ENCODE measurements at regions not wholly inside any gene's neighbourhood (a gene's known extent, or its start where the extent isn't known, plus 50 kb on each side); places are given as distances from the start of the nearest gene placed in this dataset.

- no peak for DNase-seq (ENCODE audit: low spot score)
Measured at GRCh38 chr5:159385536-159385935, 55.2 kb upstream of the IL12B start.

- no peak for DNase-seq (ENCODE audit: low spot score)
Measured at GRCh38 chr5:159386028-159386711, 55.9 kb upstream of the IL12B start.

- DNase-seq (ENCODE audit: low spot score) = no peak
Measured at GRCh38 chr5:159392871-159393270, 62.6 kb upstream of the IL12B start.

- DNase-seq (ENCODE audit: low spot score) = no peak
Measured at GRCh38 chr5:159393854-159394274, 63.6 kb upstream of the IL12B start.

GRCh38 chr5:159395202-159395601 lies 64.9 kb upstream of the IL12B start:
- DNase-seq (ENCODE audit: low spot score) = no peak

DNA sequence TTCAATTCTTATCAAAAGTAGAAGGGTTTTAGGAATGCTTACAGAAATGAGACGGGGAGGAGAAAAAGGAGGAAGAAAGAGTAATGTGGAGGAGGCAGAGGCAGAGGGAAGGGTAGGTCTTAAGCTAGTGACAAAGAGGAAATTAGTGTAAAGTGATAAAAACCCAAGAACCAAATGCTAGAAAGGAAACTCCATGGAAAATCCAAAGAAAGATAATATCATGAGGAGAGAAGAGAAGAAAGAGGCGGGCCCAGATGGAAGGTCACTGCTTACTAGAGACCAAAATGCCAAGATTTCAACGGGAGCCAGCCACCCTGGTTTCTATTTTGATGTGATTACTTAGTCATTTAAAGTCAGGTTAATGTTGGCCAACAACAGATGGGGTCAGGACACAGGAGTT lies 68.6 kb upstream of the IL12B start:
- no peak for DNase-seq (ENCODE audit: low spot score)

GRCh38 chr5:159400476-159400875 lies 70.2 kb upstream of the IL12B start:
- DNase-seq (ENCODE audit: low spot score) = no peak

GRCh38 chr5:159402311-159402710 lies 72.0 kb upstream of the IL12B start:
- no peak for DNase-seq (ENCODE audit: low spot score)

- DNase-seq (ENCODE audit: low spot score) = no peak
Measured at GRCh38 chr5:159402856-159403255, 72.6 kb upstream of the IL12B start.

GRCh38 chr5:159403906-159404681 lies 73.8 kb upstream of the IL12B start:
- no peak for DNase-seq (ENCODE audit: low spot score)

DNA sequence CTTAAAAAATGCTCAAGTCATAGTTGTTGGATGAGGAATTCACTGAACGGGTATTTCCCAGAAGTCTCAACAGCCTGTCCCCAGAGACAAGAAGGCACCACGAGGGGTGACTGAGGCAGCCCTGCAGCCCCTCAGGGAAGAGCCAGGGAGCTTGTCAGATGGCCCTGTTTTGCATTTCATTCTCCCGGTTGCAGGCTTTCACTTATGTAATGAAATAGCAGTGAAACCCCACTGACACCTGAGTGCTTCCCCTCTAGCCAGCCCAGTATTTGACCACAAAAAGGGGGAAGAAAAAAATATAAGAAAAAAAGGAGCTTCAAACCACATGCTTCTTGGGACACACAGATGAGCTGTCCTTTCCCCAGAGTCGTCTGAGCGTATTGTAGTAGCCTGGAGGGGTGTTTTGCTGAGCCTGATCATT lies 75.3 kb upstream of the IL12B start:
- DNase-seq (ENCODE audit: low spot score) = no peak

DNA sequence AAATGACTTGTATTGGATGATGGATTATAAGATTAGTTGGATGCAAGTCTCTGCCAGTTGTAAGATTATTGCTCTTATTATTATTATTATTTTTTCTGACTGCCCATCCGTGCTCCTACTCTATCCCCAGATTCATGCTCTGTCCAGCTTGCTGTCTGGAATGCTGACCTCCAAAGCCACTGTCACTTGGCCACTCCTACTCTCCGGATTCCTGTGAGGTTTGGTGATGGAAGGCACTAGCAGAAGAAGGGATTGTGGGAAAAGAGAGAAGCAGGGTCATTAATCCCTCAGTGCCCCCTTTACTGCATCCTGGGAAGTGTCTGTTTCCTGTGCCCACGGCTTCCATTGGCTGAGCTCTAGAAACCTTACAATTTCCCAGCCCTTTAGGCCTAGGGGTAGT lies 76.3 kb upstream of the IL12B start:
- DNase-seq (ENCODE audit: low spot score) = no peak

- DNase-seq (ENCODE audit: low spot score) = no peak
Measured at GRCh38 chr5:159409801-159410200, 79.5 kb upstream of the IL12B start.

DNA sequence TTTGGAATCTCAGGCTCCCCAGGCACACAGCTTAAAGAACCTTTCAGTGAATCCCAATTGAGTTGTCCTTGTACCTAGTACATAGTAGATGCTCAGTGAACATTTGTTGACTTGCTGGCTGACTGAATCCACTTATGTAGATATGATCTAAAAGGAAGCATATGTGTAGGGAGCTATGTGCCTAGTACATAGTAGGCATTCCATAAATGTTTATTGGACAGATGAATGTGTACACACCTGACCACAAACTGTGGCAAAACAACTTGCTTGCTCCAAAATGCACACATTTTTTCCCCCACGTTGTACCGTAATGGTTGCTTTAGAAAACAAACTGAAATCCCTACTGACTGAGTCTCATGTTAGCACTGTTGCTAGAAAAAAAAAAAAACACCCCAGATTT lies 80.2 kb upstream of the IL12B start:
- no peak for DNase-seq (ENCODE audit: low spot score)

GRCh38 chr5:159411115-159411514 lies 80.8 kb upstream of the IL12B start:
- no peak for DNase-seq (ENCODE audit: low spot score)

GRCh38 chr5:159412284-159413046 lies 82.2 kb upstream of the IL12B start:
- peak; percentile 75 for DNase-seq (ENCODE audit: low spot score)

DNA sequence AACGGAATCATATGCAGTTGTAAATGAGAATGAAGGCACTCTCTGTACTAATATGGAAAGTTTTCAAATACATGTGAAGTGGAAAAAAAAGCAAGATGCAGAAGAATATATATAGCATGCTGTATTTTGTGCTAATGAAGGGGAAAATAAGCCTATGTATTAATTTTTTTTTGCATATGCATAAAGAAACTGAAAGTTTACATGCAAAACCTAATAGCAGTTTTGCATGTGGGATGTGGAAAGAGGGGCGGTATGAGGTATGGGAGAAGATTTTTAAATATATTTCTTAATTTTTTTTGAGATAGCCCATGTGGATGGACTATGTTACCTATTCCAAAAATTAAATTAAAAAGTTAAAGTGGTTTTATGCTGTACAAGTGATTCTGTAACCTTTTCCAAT lies 83.7 kb upstream of the IL12B start:
- DNase-seq (ENCODE audit: low spot score) = no peak

DNA sequence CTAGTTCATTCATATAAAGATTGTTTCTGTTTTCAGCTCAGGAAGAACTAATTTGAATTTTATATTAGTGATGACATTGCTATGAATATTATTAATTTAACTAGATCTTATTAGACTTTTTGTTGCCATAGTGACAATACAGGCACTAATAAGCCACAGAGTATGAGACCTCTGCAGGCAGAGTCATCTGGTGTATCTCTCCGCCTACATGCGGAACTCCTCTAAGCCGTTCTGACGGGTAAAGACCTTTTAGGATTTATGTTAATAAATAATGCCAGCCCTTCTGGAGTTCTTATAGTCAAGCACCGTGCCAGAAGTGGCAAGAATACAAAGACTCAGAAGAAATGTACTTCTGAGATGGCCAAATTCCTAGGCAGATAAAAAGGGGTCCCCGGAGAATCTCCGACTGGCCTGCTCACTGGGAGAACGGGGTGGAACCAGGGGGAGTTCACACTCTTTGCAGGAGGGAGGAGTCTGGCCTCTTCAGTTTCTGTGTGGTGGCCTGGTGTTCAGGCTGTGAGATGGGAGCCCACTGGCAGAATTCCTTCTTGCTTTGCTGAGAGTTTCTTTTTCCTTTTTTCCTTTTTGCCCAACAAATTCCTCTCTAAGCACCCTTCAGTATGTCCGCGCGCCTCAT lies 85.1 kb upstream of the IL12B start:
- no peak for DNase-seq (ENCODE audit: low spot score)

- DNase-seq (ENCODE audit: low spot score) = no peak
Measured at GRCh38 chr5:159416438-159416837, 86.2 kb upstream of the IL12B start.

GRCh38 chr5:159417170-159417569 lies 86.9 kb upstream of the IL12B start:
- no peak for DNase-seq (ENCODE audit: low spot score)

GRCh38 chr5:159419576-159419975 lies 89.3 kb upstream of the IL12B start:
- no peak for DNase-seq (ENCODE audit: low spot score)

GRCh38 chr5:159420940-159421339 lies 90.7 kb upstream of the IL12B start:
- no peak for DNase-seq (ENCODE audit: low spot score)

All from CD4-positive, alpha-beta T cell treated with Interleukin-6 at 100 ng/mL for 8 hours (primary cell).